Neuronal stem cell (in vitro differentiated cells): ENCODE measurements at regions not wholly inside any gene's neighbourhood (a gene's known extent, or its start where the extent isn't known, plus 50 kb on each side); places are given as distances from the start of the nearest gene placed in this dataset.

Experiments
- DNase-seq: peaks from one replicate; pipeline ENCODE4 v3.0.0-alpha.2; 2013; ENCODE audit warnings: low spot score
- H2AFZ ChIP-seq: one replicate; pipeline ENCODE4 v1.6.1; 2013; ENCODE audit warnings: mild to moderate bottlenecking, low read length, inconsistent platforms
- H2AK5ac ChIP-seq: 2 replicates; pipeline ENCODE4 v1.6.1; 2013; ENCODE audit warnings: low read depth, mild to moderate bottlenecking, inconsistent platforms, low read length, moderate library complexity, mixed read lengths
- H2BK120ac ChIP-seq: 2 replicates; pipeline ENCODE4 v1.6.1; 2013; ENCODE audit warnings: low read depth, mild to moderate bottlenecking, inconsistent platforms, low read length, moderate library complexity, mixed read lengths
- H2BK12ac ChIP-seq: one replicate; pipeline ENCODE4 v1.6.1; 2013; ENCODE audit warnings: low read length, inconsistent platforms
- H2BK15ac ChIP-seq: 2 replicates; pipeline ENCODE4 v1.6.1; 2013; ENCODE audit warnings: mild to moderate bottlenecking, low read length, inconsistent platforms, mixed read lengths
- H2BK5ac ChIP-seq: one replicate; pipeline ENCODE4 v1.6.1; 2013; ENCODE audit warnings: inconsistent platforms, mild to moderate bottlenecking, low read length, moderate library complexity
- H3K14ac ChIP-seq: one replicate; pipeline ENCODE4 v1.6.1; 2013; ENCODE audit warnings: low read length, inconsistent platforms
- H3K18ac ChIP-seq: 2 replicates; pipeline ENCODE4 v1.6.1; 2013; ENCODE audit warnings: low read length, inconsistent platforms
- H3K23ac ChIP-seq: 2 replicates; pipeline ENCODE4 v1.6.1; 2013; ENCODE audit warnings: low read depth, mild to moderate bottlenecking, mixed read lengths, low read length, inconsistent platforms; ENCODE audit not compliant: poor library complexity
- H3K27ac ChIP-seq: replicated peaks from 3 replicates; pipeline ENCODE4 v1.5.1; 2013; ENCODE audit warnings: low read length, inconsistent platforms
- H3K27me3 ChIP-seq, 3 experiments: 2 replicates each; pipeline ENCODE4 v1.6.1; 2013; ENCODE audit warnings: low read length in 3 of 3, mild to moderate bottlenecking in 2 of 3, inconsistent platforms in 1 of 3, low read depth in 1 of 3, mixed read lengths in 1 of 3, moderate library complexity in 1 of 3; ENCODE audit not compliant: control insufficient read depth in 3 of 3, insufficient read depth in 3 of 3
- H3K36me3 ChIP-seq, 2 donors: replicated peaks in 1 of 2; 2 replicates each; pipeline ENCODE4 v1.6.1; 2013; ENCODE audit warnings: low read length in 2 of 2; ENCODE audit not compliant: control insufficient read depth in 2 of 2, insufficient read depth in 2 of 2
- H3K4ac ChIP-seq: 2 replicates; pipeline ENCODE4 v1.6.1; 2013; ENCODE audit warnings: inconsistent platforms, mild to moderate bottlenecking, low read length, moderate library complexity
- H3K4me1 ChIP-seq, 2 donors: 1 replicate in 1 of 2; 2 replicates in 1 of 2; pipeline ENCODE4 v1.6.1; 2013; ENCODE audit warnings: low read length in 2 of 2, low read depth in 1 of 2; ENCODE audit not compliant: control insufficient read depth in 2 of 2, insufficient read depth in 1 of 2
- H3K4me2 ChIP-seq: one replicate; pipeline ENCODE4 v1.6.1; 2013; ENCODE audit warnings: mild to moderate bottlenecking, low read length, inconsistent platforms; ENCODE audit not compliant: insufficient read depth, poor library complexity, severe bottlenecking
- H3K4me3 ChIP-seq, 2 donors: 2 replicates each; pipeline ENCODE4 v1.5.1; 2013; ENCODE audit warnings: low read length in 2 of 2, mild to moderate bottlenecking in 2 of 2, inconsistent platforms in 1 of 2, moderate library complexity in 1 of 2
- H3K79me1 ChIP-seq: one replicate; pipeline ENCODE4 v1.6.1; 2013; ENCODE audit warnings: low read depth, mild to moderate bottlenecking, inconsistent platforms, low read length, moderate library complexity
- H3K9ac ChIP-seq: one replicate; pipeline ENCODE4 v1.6.1; 2013; ENCODE audit warnings: mild to moderate bottlenecking, low read depth, low read length, inconsistent platforms; ENCODE audit not compliant: poor library complexity
- H3K9me3 ChIP-seq, 2 donors: replicated peaks in 1 of 2; 2 replicates each; pipeline versions ENCODE3 to v1.6.1; 2013; ENCODE audit warnings: low read length in 2 of 2, mild to moderate bottlenecking in 2 of 2, inconsistent platforms in 1 of 2, low read depth in 1 of 2, mixed read lengths in 1 of 2, moderate library complexity in 1 of 2; ENCODE audit not compliant: control insufficient read depth in 2 of 2, insufficient read depth in 1 of 2
- H4K8ac ChIP-seq: one replicate; pipeline ENCODE4 v1.6.1; 2013; ENCODE audit warnings: low read depth, mild to moderate bottlenecking, inconsistent platforms, low read length, moderate library complexity
- H4K91ac ChIP-seq: one replicate; pipeline ENCODE4 v1.6.1; 2013; ENCODE audit warnings: low read length, low read depth, mild to moderate bottlenecking, inconsistent platforms; ENCODE audit not compliant: poor library complexity
- WGBS, 2 donors: extraction: QIAGEN DNeasy Blood & Tissue Kit; methylation state at CpG; one replicate each; pipeline ENCODE4 v1.1.7; 2013; ENCODE audit warnings: missing lambda C conversion rate in 2 of 2, mixed read lengths in 1 of 2; ENCODE audit not compliant: insufficient read length in 2 of 2, insufficient replicate concordance in 1 of 2; ENCODE audit errors: extremely low coverage in 2 of 2; 5-methylcytosine and 5-hydroxymethylcytosine counted together

- Histone ChIP-seq H3K36me3 (no peaks in the 10 kb centered on the region), H3K27me3 (peaks cover 0 to 4% (median 0%) of the 10 kb centered on the region in 3 experiments), H3K79me1 (no peaks in the 10 kb centered on the region), H3K14ac (no peak overlapping the region), H2AFZ (no peak overlapping the region), H3K4me2 (no peak overlapping the region), H4K8ac (no peak overlapping the region), H3K27ac (no peak overlapping the region), H3K9me3 (peaks cover 0 to 2% of the 10 kb centered on the region in 2 donors), H3K18ac (no peak overlapping the region), H2BK5ac (no peak overlapping the region), H3K4ac (no peak overlapping the region), H2AK5ac (no peak overlapping the region), H4K91ac (no peak overlapping the region), H2BK15ac (no peak overlapping the region), H3K23ac (no peak overlapping the region), H2BK120ac (no peak overlapping the region), H3K4me3 (no peak overlapping the region), H3K9ac (no peak overlapping the region), H3K4me1 (peaks cover 0 to 6% of the 10 kb centered on the region in 2 donors), H2BK12ac (no peak overlapping the region)
- no CpG with 5 or more reads among the region's 5 CpGs for WGBS, 2 donors
- DNase-seq, result no peak
Measured at GRCh38 chr7:41571573-41571972, 131.3 kb downstream of the INHBA start.

DNA sequence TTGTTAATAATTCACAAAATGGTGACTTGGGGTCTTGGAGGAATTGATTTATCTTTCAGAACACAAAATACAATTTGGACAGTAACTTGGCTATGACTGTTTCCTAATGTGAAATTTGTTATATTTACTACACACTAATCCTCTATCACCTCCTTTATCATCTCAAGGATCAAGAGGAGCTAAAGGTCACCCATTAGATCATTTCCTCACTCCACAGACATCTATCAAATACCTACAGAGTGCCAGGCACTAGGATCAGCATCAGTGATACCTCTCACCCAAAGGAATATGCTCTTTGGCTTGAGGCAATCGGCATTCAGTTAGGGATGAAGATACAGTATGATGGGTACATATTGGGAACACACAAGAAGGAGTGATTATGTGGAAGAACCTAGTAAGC, 132.1 kb downstream of the INHBA start:
- Histone ChIP-seq H3K18ac (no peak overlapping the region), H3K9me3 (peaks cover 0 to 2% of the 10 kb centered on the region in 2 donors), H3K4ac (no peak overlapping the region), H3K23ac (no peak overlapping the region), H3K36me3 (no peaks in the 10 kb centered on the region), H2BK15ac (no peak overlapping the region), H4K8ac (no peak overlapping the region), H2BK120ac (no peak overlapping the region), H2BK5ac (no peak overlapping the region), H3K4me1 (peaks cover 0 to 6% of the 10 kb centered on the region in 2 donors), H3K4me2 (no peak overlapping the region), H3K14ac (no peak overlapping the region), H2AFZ (no peak overlapping the region), H3K79me1 (no peaks in the 10 kb centered on the region), H2BK12ac (no peak overlapping the region), H3K4me3 (no peak overlapping the region), H3K27ac (no peak overlapping the region), H4K91ac (no peak overlapping the region), H3K9ac (no peak overlapping the region), H2AK5ac (no peak overlapping the region), H3K27me3 (peaks cover 0 to 4% (median 0%) of the 10 kb centered on the region in 3 experiments)
- no peak for DNase-seq
- WGBS, 2 donors, result no CpG with 5 or more reads among the region's 1 CpG

DNA sequence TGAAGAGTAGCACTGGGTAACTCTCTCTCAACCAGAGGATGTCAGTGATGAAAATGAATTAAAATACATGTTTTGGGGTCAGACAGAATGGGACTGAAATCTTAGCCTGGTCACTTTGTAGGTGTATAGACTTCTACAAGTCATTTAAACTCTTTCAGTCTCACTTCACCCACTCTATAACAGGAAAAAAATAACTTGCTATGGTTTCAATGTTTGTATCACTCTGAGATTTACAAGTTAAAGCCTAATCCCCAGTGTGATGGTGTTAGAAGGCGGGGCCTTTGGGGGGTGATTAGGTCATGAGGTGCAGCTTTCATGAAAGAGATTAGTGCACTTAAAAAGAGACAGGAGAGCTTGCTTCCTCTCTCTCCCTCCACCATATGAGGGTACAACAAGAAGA, 134.8 kb downstream of the INHBA start:
- Histone ChIP-seq H3K9ac (no peak overlapping the region), H4K8ac (no peak overlapping the region), H3K27ac (no peak overlapping the region), H3K4ac (no peak overlapping the region), H2AK5ac (no peak overlapping the region), H2BK15ac (no peak overlapping the region), H2AFZ (no peak overlapping the region), H4K91ac (no peak overlapping the region), H2BK120ac (no peak overlapping the region), H3K79me1 (no peaks in the 10 kb centered on the region), H3K27me3 (peaks cover 0 to 5% (median 4%) of the 10 kb centered on the region in 3 experiments), H2BK5ac (no peak overlapping the region), H3K14ac (no peak overlapping the region), H3K4me3 (no peak overlapping the region), H2BK12ac (no peak overlapping the region), H3K23ac (no peak overlapping the region), H3K36me3 (no peaks in the 10 kb centered on the region), H3K4me1 (peaks cover 0 to 13% of the 10 kb centered on the region in 2 donors), H3K9me3 (peaks cover 0 to 2% of the 10 kb centered on the region in 2 donors), H3K18ac (no peak overlapping the region), H3K4me2 (no peak overlapping the region)
- no CpG with 5 or more reads among the region's 1 CpG for WGBS, 2 donors
- no peak for DNase-seq

DNA sequence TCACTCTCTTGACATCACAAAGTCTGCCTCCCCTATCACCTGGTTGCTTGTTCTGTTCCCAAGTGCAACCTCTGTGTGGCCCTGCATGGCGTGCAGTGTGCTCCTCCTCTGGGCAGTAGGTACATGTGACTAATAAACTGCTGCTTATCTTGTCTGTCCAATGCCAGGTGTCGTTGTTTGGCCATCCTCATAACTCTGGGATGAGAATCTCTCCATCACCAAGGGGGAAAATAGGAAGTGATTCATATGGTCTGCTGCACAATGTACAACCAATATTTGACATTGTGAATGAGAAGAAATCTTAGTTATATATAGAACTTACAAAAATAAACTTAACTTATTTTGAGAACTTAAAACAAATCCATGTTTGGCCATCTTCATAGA, 135.2 kb downstream of the INHBA start:
- DNase-seq, result no peak
- H3K79me1 ChIP-seq, result no peaks in the 10 kb centered on the region
- H3K4ac ChIP-seq, result no peak overlapping the region
- H3K27me3 ChIP-seq, result peaks cover 0 to 5% (median 4%) of the 10 kb centered on the region in 3 experiments
- H3K9ac ChIP-seq, result no peak overlapping the region
- no peak overlapping the region for H2BK15ac ChIP-seq
- H2BK12ac ChIP-seq, result no peak overlapping the region
- H3K4me2 ChIP-seq, result no peak overlapping the region
- H3K14ac ChIP-seq, result no peak overlapping the region
- no CpG with 5 or more reads among the region's 2 CpGs for WGBS, 2 donors
- no peak overlapping the region for H3K27ac ChIP-seq
- H2BK5ac ChIP-seq, result no peak overlapping the region
- H3K4me1 ChIP-seq, result peaks cover 0 to 13% of the 10 kb centered on the region in 2 donors
- H2AFZ ChIP-seq, result no peak overlapping the region
- no peak overlapping the region for H2AK5ac ChIP-seq
- no peaks in the 10 kb centered on the region for H3K36me3 ChIP-seq
- no peak overlapping the region for H3K4me3 ChIP-seq
- no peak overlapping the region for H2BK120ac ChIP-seq
- no peak overlapping the region for H4K91ac ChIP-seq
- peaks cover 0 to 2% of the 10 kb centered on the region in 2 donors for H3K9me3 ChIP-seq
- H3K23ac ChIP-seq, result no peak overlapping the region
- peak overlapping the region; percentile 8 for H3K18ac ChIP-seq
- H4K8ac ChIP-seq, result no peak overlapping the region
